Osteocyte (in vitro differentiated cells): ENCODE measurements at regions not wholly inside any gene's neighbourhood (a gene's known extent, or its start where the extent isn't known, plus 50 kb on each side); places are given as distances from the start of the nearest gene placed in this dataset.

Source experiments
- DNase-seq: peaks from one replicate; pipeline ENCODE4 v3.0.0; 2021; ENCODE audit warnings: mixed read lengths; ENCODE audit not compliant: unreplicated experiment; ENCODE audit errors: extremely low spot score
- H3K27ac Mint-ChIP-seq: one replicate; pipeline ENCODE4 v1.8.0; 2021; ENCODE audit warnings: mild to moderate bottlenecking, mixed read lengths; ENCODE audit not compliant: unreplicated experiment
- H3K27me3 Mint-ChIP-seq: one replicate; pipeline ENCODE4 v1.8.0; 2021; ENCODE audit warnings: mixed read lengths; ENCODE audit not compliant: unreplicated experiment
- H3K36me3 Mint-ChIP-seq: one replicate; pipeline ENCODE4 v1.8.0; 2021; ENCODE audit warnings: mixed read lengths; ENCODE audit not compliant: unreplicated experiment
- H3K4me1 Mint-ChIP-seq: one replicate; pipeline ENCODE4 v1.8.0; 2021; ENCODE audit warnings: mixed read lengths; ENCODE audit not compliant: unreplicated experiment
- H3K4me3 Mint-ChIP-seq: one replicate; pipeline ENCODE4 v1.8.0; 2021; ENCODE audit warnings: mild to moderate bottlenecking, moderate library complexity, mixed read lengths; ENCODE audit not compliant: unreplicated experiment
- H3K9me3 Mint-ChIP-seq: one replicate; pipeline ENCODE4 v1.8.0; 2021; ENCODE audit warnings: mixed read lengths; ENCODE audit not compliant: unreplicated experiment
- CTCF ChIP-seq: fragments of 200-600 bp; sonication (generic); IDR thresholded peaks from 2 replicates; pipeline ENCODE4 v1.5.0; 2021; ENCODE audit warnings: antibody characterized with exemption, mild to moderate bottlenecking, moderate library complexity

- Mint-ChIP-seq H3K27ac (no peak overlapping the region), H3K4me3 (no peak overlapping the region), H3K9me3 (no peaks in the 10 kb centered on the region), H3K27me3 (peaks cover 16% of the 10 kb centered on the region), H3K4me1 (no peaks in the 10 kb centered on the region), H3K36me3 (no peaks in the 10 kb centered on the region)
- TF ChIP-seq CTCF = no peak
- no peak for DNase-seq
Measured at GRCh38 chr2:121051311-121051710, 233.7 kb downstream of the TFCP2L1 start.

DNA sequence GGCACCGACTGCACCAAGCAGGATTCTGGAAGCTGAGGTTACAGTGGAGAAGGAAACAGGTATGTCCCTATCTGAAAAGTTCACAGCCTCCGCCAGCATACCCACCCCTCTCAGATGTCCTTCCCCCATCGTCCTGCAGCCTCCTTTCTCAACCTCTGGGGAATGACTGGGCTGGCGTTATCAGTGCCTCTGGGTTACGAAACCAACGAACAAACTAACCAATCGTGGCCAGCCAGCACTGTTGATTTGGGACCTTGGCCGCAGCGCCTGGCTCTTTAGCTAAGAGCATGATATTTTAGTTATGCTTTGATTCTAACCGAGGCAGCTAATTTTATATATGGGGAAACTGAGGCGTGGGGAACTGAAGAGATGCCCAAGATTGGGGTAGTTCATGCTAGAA, 233.0 kb downstream of the TFCP2L1 start:
- DNase-seq = no peak
- H3K27me3 Mint-ChIP-seq = peaks cover 20% of the 10 kb centered on the region
- H3K27ac Mint-ChIP-seq = no peak overlapping the region
- no peaks in the 10 kb centered on the region for H3K4me1 Mint-ChIP-seq
- TF ChIP-seq CTCF = no peak
- H3K9me3 Mint-ChIP-seq = no peaks in the 10 kb centered on the region
- no peak overlapping the region for H3K4me3 Mint-ChIP-seq
- H3K36me3 Mint-ChIP-seq = no peaks in the 10 kb centered on the region

- H3K36me3 Mint-ChIP-seq = no peaks in the 10 kb centered on the region
- no peak overlapping the region for H3K27ac Mint-ChIP-seq
- TF ChIP-seq CTCF = no peak
- H3K27me3 Mint-ChIP-seq = peaks cover 25% of the 10 kb centered on the region
- DNase-seq = no peak
- H3K9me3 Mint-ChIP-seq = no peaks in the 10 kb centered on the region
- no peaks in the 10 kb centered on the region for H3K4me1 Mint-ChIP-seq
- H3K4me3 Mint-ChIP-seq = no peak overlapping the region
Measured at GRCh38 chr2:121052521-121052920, 232.5 kb downstream of the TFCP2L1 start.

DNA sequence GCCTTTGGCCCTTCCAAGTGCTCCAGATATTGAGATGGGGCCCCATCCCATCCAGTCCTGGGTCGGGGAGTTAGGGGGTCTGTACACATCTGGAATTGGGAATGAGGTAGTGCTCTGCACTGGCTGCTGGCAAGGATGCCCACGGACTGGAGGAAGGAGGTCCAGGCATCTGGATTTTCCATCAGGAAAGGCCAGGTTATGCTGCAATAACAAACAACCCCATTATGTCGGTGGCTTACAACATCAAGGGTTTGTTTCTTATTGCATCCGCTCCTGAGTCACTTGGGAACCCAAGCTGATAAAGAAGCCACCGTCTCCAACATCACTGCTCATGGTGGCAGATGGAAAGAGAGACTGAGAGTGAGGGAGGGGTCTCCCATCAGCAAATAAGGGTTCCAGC, 229.9 kb downstream of the TFCP2L1 start:
- H3K4me1 Mint-ChIP-seq = peaks cover 2% of the 10 kb centered on the region
- H3K36me3 Mint-ChIP-seq = no peaks in the 10 kb centered on the region
- no peak overlapping the region for H3K27ac Mint-ChIP-seq
- H3K27me3 Mint-ChIP-seq = peaks cover 22% of the 10 kb centered on the region
- DNase-seq = no peak
- H3K9me3 Mint-ChIP-seq = no peaks in the 10 kb centered on the region
- no peak for TF ChIP-seq CTCF
- H3K4me3 Mint-ChIP-seq = no peak overlapping the region

GRCh38 chr2:121055501-121055900, 229.5 kb downstream of the TFCP2L1 start:
- H3K36me3 Mint-ChIP-seq = no peaks in the 10 kb centered on the region
- no peak overlapping the region for H3K4me3 Mint-ChIP-seq
- peaks cover 6% of the 10 kb centered on the region for H3K4me1 Mint-ChIP-seq
- no peak for TF ChIP-seq CTCF
- no peaks in the 10 kb centered on the region for H3K9me3 Mint-ChIP-seq
- peaks cover 22% of the 10 kb centered on the region for H3K27me3 Mint-ChIP-seq
- no peak overlapping the region for H3K27ac Mint-ChIP-seq
- no peak for DNase-seq
